Ovary (tissue), 7 donors: ENCODE measurements at regions not wholly inside any gene's neighbourhood (a gene's known extent, or its start where the extent isn't known, plus 50 kb on each side); places are given as distances from the start of the nearest gene placed in this dataset.

Source experiments
- DNase-seq, 5 donors: peaks; one replicate each; pipeline ENCODE4 v3.0.0-alpha.2; 2019 to 2020
- H3K27ac ChIP-seq, 2 donors: fragments of 200-600 bp; one replicate each; pipeline versions ENCODE4 v1.5.1 to v1.8.0; 2019 to 2022
- H3K27me3 ChIP-seq: fragments of 200-600 bp; one replicate; pipeline ENCODE4 v1.8.0; 2022
- H3K36me3 ChIP-seq: fragments of 200-600 bp; sonication (generic); one replicate; pipeline ENCODE4 v1.5.1; 2019
- H3K4me1 ChIP-seq: one replicate; pipeline ENCODE4 v1.8.1; 2013; ENCODE audit warnings: mild to moderate bottlenecking, moderate library complexity; ENCODE audit not compliant: insufficient read depth
- H3K4me3 ChIP-seq: fragments of 200-600 bp; sonication (generic); one replicate; pipeline ENCODE4 v1.5.1; 2017
- H3K9me3 ChIP-seq, 2 donors: fragments of 200-600 bp in 1 of 2; sonication (generic) in 1 of 2; one replicate each; pipeline versions ENCODE4 v1.5.1 to v1.8.1; 2013 to 2019; ENCODE audit warnings: mild to moderate bottlenecking in 1 of 2, moderate library complexity in 1 of 2
- EP300 ChIP-seq: sonication (generic); formaldehyde crosslinking; IDR thresholded peaks from one replicate; pipeline ENCODE4 v1.6.1; 2017; ENCODE audit warnings: antibody characterized with exemption
- POLR2A ChIP-seq: fragments of 450-650 bp; IDR thresholded peaks from one replicate; pipeline ENCODE4 v1.6.1; 2017; ENCODE audit warnings: antibody characterized with exemption, mild to moderate bottlenecking, moderate library complexity
- WGBS, 3 donors: extraction: QIAGEN DNeasy Blood & Tissue Kit in 1 of 3; methylation state at CpG; one replicate each; pipeline versions ENCODE4 v1.1.5 to v1.1.7; 2013 to 2017; 5-methylcytosine and 5-hydroxymethylcytosine counted together
- intact Hi-C, 4 donors: fragments of 100-400 bp; cut with DNase I; formaldehyde crosslinking; loops; one replicate each; pipeline versions ENCODE4 v1.11.0 to v1.15.1; 2022 to 2023
- TF ChIP-seq, protein P1 (sequence below), 3 donors: fragments of 450-650 bp in 2 of 3; fragments of 200-600 bp in 1 of 3; IDR thresholded peaks; one replicate each; pipeline versions ENCODE4 v1.5.1 to v1.8.0; 2016 to 2022; ENCODE audit warnings: antibody characterized with exemption in 3 of 3, mild to moderate bottlenecking in 1 of 3
- donor health status: DM: no; HTN: no; CAD: no; lungs with moderate emphysema.
- donor health status: DM: no; HTN: no; CAD: no.
- donor health status: Bipolar disorder and iron deficiency.
- donor health status: DM: no; HTN: no; CAD: no.
- donor health status: DM: yes; HTN: yes; CAD: no.

DNA sequence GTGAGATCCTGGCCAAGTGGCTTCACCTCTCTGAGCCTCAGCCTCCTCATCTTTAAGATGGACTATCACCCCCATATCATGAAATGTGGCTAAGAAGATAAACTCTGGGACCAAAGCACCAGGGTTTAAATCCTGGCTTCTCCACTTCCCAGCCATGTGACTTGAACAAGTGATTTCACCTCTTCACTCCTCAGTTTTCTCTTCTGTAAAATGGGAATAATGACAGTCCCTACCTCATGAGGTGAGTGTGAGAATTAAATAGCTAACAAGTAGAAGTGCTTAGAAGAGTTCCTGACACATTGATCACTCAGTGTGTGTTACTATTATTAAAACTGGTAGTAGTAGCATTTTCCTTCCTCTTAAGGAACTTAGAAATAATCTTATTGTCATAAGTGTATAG lies 516.9 kb upstream of the SULF2 start:
- no peak overlapping the region for H3K27ac ChIP-seq
- intact Hi-C loops, result loop anchor here in 1 of 4 donors (5.0 to 10.0 kb wide), 2 partner anchors 313 to 640 kb away; no protein-coding TSS in a partner anchor

DNA sequence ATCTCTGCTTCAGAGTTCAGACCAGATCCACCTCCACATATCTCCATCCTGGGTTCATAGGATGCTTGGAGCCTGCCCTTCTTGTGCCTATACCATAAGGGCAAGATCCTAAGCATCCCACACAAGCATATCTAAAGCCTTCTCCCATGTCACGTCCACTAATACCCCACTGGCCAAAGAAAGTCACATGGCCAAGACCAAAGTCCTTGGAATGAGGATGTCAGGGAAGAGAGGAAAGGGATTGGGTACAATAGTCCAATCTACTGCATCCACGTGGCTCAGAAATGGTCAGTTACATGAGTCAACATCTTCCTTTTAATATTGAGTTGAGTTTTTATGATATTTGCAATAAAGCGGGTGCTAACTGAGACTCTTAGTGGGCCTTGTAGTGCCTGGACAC lies 515.9 kb upstream of the SULF2 start:
- intact Hi-C loops, result loop anchor here in 1 of 4 donors (5.0 to 10.0 kb wide), 2 partner anchors 314 to 639 kb away; no protein-coding TSS in a partner anchor
- WGBS, 3 donors, result 93 to 94% (median 94%) methylated on average over 3 of the region's 3 CpGs
- no peak overlapping the region for H3K27ac ChIP-seq
- no peaks in the 10 kb centered on the region for H3K36me3 ChIP-seq
- H3K9me3 ChIP-seq, result no peaks in the 10 kb centered on the region
- no peak for DNase-seq
- H3K4me3 ChIP-seq, result no peak overlapping the region
- TF ChIP-seq, protein P1, sequence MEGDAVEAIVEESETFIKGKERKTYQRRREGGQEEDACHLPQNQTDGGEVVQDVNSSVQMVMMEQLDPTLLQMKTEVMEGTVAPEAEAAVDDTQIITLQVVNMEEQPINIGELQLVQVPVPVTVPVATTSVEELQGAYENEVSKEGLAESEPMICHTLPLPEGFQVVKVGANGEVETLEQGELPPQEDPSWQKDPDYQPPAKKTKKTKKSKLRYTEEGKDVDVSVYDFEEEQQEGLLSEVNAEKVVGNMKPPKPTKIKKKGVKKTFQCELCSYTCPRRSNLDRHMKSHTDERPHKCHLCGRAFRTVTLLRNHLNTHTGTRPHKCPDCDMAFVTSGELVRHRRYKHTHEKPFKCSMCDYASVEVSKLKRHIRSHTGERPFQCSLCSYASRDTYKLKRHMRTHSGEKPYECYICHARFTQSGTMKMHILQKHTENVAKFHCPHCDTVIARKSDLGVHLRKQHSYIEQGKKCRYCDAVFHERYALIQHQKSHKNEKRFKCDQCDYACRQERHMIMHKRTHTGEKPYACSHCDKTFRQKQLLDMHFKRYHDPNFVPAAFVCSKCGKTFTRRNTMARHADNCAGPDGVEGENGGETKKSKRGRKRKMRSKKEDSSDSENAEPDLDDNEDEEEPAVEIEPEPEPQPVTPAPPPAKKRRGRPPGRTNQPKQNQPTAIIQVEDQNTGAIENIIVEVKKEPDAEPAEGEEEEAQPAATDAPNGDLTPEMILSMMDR (IDR thresholded peaks at IDR 0.05), result no peak
- no peak for TF ChIP-seq EP300
- TF ChIP-seq POLR2A, result no peak
- H3K4me1 ChIP-seq, result peaks cover 4% of the 10 kb centered on the region
- H3K27me3 ChIP-seq, result no peaks in the 10 kb centered on the region

More for the DNA sequence above, 516.9 kb upstream of the SULF2 start:
- no peaks in the 10 kb centered on the region for H3K27me3 ChIP-seq
- H3K36me3 ChIP-seq, result no peaks in the 10 kb centered on the region
- TF ChIP-seq, protein P1 (IDR thresholded peaks at IDR 0.05), result no peak
- TF ChIP-seq POLR2A, result no peak
- no peak for TF ChIP-seq EP300
- DNase-seq, result no peak
- H3K4me1 ChIP-seq, result peaks cover 6% of the 10 kb centered on the region
- no peak overlapping the region for H3K4me3 ChIP-seq
- no peaks in the 10 kb centered on the region for H3K9me3 ChIP-seq

DNA sequence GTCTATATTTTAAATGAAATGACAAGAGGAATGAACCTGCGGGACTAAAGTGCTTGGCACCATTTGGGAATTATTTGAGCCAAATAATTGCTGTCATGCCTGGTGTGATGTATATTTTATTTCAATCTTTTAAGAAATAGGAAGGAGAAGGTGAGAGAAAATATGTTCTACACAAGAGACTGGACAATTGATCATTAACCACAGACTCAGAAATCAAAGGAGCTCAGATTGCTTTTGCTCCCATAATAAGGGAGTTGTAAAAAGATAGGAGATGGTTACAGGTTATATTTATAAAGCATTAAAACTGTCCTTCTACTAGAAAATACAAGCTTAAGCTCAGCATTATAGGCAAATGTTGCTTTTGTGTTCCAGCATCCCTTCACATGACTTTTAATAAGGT lies 515.2 kb upstream of the SULF2 start:
- intact Hi-C loops, result loop anchor here in 1 of 4 donors (5.0 to 10.0 kb wide), 2 partner anchors 314 to 638 kb away; no protein-coding TSS in a partner anchor
- Histone ChIP-seq H3K4me1 (peaks cover 4% of the 10 kb centered on the region), H3K4me3 (no peak overlapping the region), H3K9me3 (no peaks in the 10 kb centered on the region), H3K36me3 (no peaks in the 10 kb centered on the region), H3K27me3 (no peaks in the 10 kb centered on the region), H3K27ac (no peak overlapping the region)
- TF ChIP-seq POLR2A, result no peak
- TF ChIP-seq EP300, result no peak
- TF ChIP-seq, protein P1 (IDR thresholded peaks at IDR 0.05), result no peak
- 91 to 100% (median 97%) methylated on average over 1 of the region's 1 CpG for WGBS, 3 donors
- no peak for DNase-seq

DNA sequence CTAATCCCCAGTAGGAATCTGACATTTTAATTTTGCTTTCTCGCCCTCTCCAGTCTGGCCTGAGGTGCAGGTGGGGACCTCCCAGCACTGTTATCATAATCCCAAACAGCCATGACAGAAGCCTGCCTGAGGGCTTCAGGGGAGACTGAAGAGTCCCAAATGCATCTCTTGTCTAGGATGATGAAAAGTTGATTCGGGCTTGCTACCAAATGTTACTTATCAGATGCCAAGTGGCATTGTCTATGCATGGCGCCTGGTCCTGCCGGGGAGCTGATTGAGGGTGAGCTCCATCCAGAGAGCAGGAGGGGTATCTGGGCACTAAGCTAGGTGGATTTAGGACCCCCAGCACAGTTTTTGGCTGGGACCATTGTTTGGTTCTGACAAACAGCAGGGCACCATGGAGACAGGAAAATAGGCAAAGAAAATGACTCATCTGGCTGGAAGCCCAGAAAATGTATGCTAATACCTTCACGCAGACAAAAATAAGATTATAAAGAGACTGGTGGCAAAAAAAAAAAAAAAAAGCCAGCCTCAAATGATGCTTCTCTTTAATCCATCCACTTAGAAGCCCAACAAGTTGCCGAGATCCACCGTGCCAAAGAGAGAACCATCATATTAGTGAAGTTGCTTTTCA lies 513.7 kb upstream of the SULF2 start:
- no peak for TF ChIP-seq POLR2A
- no peak for TF ChIP-seq EP300
- TF ChIP-seq, protein P1 (IDR thresholded peaks at IDR 0.05), result no peak
- Histone ChIP-seq H3K27me3 (no peaks in the 10 kb centered on the region), H3K4me1 (peaks cover 10% of the 10 kb centered on the region), H3K9me3 (no peaks in the 10 kb centered on the region), H3K4me3 (no peak overlapping the region), H3K36me3 (no peaks in the 10 kb centered on the region), H3K27ac (no peak overlapping the region)
- intact Hi-C loops, result loop anchor here in 3 of 4 donors (5.0 to 10.0 kb wide), 3 partner anchors 512 to 624 kb away; partner anchors contain the start of gene SULF2 (in 3 of the 3)
- DNase-seq, result no peak
- 63 to 65% (median 63%) methylated on average over 7 of the region's 7 CpGs for WGBS, 3 donors
